GM23338 (cell line): ENCODE measurements at regions not wholly inside any gene's neighbourhood (a gene's known extent, or its start where the extent isn't known, plus 50 kb on each side); places are given as distances from the start of the nearest gene placed in this dataset.

Source experiments
- ATAC-seq: fragments of 200-7000 bp; cut with Tn5 transposase; 3 replicates; pipeline ENCODE4 v1.9.1; 2020
- DNase-seq: peaks from one replicate; pipeline ENCODE4 v3.0.0-alpha.2; 2015; ENCODE audit warnings: low spot score
- H2AFZ ChIP-seq: fragments of 200-600 bp; sonication (generic); 2 replicates; pipeline ENCODE4 v1.8.0; 2016; ENCODE audit warnings: antibody characterized with exemption, mild to moderate bottlenecking, moderate library complexity
- H3F3A ChIP-seq: fragments of 200-600 bp; sonication (generic); replicated peaks from 2 replicates; pipeline ENCODE4 v1.8.0; 2017; ENCODE audit warnings: antibody characterized with exemption, mixed run types, low read depth
- H3K27ac ChIP-seq: fragments of 200-600 bp; sonication (generic); 2 replicates; pipeline ENCODE4 v1.6.1; 2016; ENCODE audit warnings: low read depth
- H3K27me3 ChIP-seq: fragments of 200-600 bp; sonication (generic); 2 replicates; pipeline ENCODE4 v1.8.0; 2016; ENCODE audit warnings: mild to moderate bottlenecking, mixed run types, moderate library complexity; ENCODE audit not compliant: insufficient read depth
- H3K36me3 ChIP-seq: fragments of 200-600 bp; sonication (generic); 2 replicates; pipeline ENCODE4 v1.8.0; 2016; ENCODE audit warnings: mild to moderate bottlenecking; ENCODE audit not compliant: insufficient read depth
- H3K4me1 ChIP-seq: fragments of 200-600 bp; sonication (generic); 2 replicates; pipeline ENCODE4 v1.8.0; 2016; ENCODE audit warnings: mild to moderate bottlenecking, moderate library complexity; ENCODE audit not compliant: insufficient read depth
- H3K4me2 ChIP-seq: fragments of 200-600 bp; sonication (generic); 2 replicates; pipeline ENCODE4 v1.7.1; 2017; ENCODE audit warnings: mixed run types
- H3K4me3 ChIP-seq: fragments of 200-600 bp; sonication (generic); 2 replicates; pipeline ENCODE4 v1.6.1; 2016; ENCODE audit warnings: mixed run types
- H3K79me2 ChIP-seq: fragments of 200-600 bp; sonication (generic); replicated peaks from 2 replicates; pipeline ENCODE4 v1.8.0; 2017; ENCODE audit warnings: mild to moderate bottlenecking; ENCODE audit not compliant: insufficient read depth
- H3K9me2 ChIP-seq: fragments of 200-600 bp; sonication (generic); 2 replicates; pipeline ENCODE4 v1.8.0; 2017; ENCODE audit not compliant: insufficient read depth
- H4K20me1 ChIP-seq: fragments of 200-600 bp; sonication (generic); replicated peaks from 2 replicates; pipeline ENCODE4 v1.8.0; 2017; ENCODE audit warnings: mild to moderate bottlenecking; ENCODE audit not compliant: insufficient read depth
- H3K27ac Mint-ChIP-seq: 2 replicates; pipeline ENCODE4 v1.8.0; 2020; ENCODE audit warnings: inconsistent platforms, mild to moderate bottlenecking, moderate library complexity, mixed read lengths
- H3K27me3 Mint-ChIP-seq: 3 replicates; pipeline ENCODE4 v1.8.0; 2022; ENCODE audit warnings: low read depth, mild to moderate bottlenecking, moderate library complexity, mixed read lengths, inconsistent platforms; ENCODE audit not compliant: insufficient read depth, poor library complexity
- H3K36me3 Mint-ChIP-seq: 3 replicates; pipeline ENCODE4 v1.8.0; 2021; ENCODE audit warnings: low read depth, mild to moderate bottlenecking, inconsistent platforms, moderate library complexity, mixed read lengths
- H3K4me1 Mint-ChIP-seq: 3 replicates; pipeline ENCODE4 v1.8.0; 2020; ENCODE audit warnings: mild to moderate bottlenecking, inconsistent platforms, mixed read lengths
- H3K4me3 Mint-ChIP-seq: 3 replicates; pipeline ENCODE4 v1.8.0; 2021; ENCODE audit warnings: moderate library complexity, mild to moderate bottlenecking, inconsistent platforms, mixed read lengths
- H3K9me3 Mint-ChIP-seq: 3 replicates; pipeline ENCODE4 v1.8.0; 2020; ENCODE audit warnings: moderate library complexity, mild to moderate bottlenecking, inconsistent platforms, mixed read lengths
- EZH2 ChIP-seq: fragments of 200-600 bp; sonication (generic); IDR thresholded peaks from one replicate; pipeline ENCODE4 v1.8.0; 2017; ENCODE audit warnings: antibody characterized with exemption, mild to moderate bottlenecking, low read depth; ENCODE audit not compliant: unreplicated experiment
- EZH2phosphoT487 ChIP-seq: fragments of 200-600 bp; sonication (generic); IDR thresholded peaks from one replicate; pipeline ENCODE4 v1.8.1; 2018; ENCODE audit warnings: antibody characterized with exemption; ENCODE audit not compliant: unreplicated experiment
- JUNB ChIP-seq: IDR thresholded peaks from one replicate; pipeline ENCODE4 v1.6.1; 2016; ENCODE audit warnings: antibody characterized with exemption; ENCODE audit not compliant: unreplicated experiment
- NANOG ChIP-seq: IDR thresholded peaks from 2 replicates; pipeline ENCODE4 v1.6.1; 2016; ENCODE audit warnings: antibody characterized with exemption, borderline replicate concordance
- ZNF114 ChIP-seq: fragments of 250-450 bp; sonication (Bioruptor Pico); IDR thresholded peaks from 2 replicates; pipeline ENCODE4 v1.5.0; 2020; ENCODE audit warnings: mild to moderate bottlenecking, moderate library complexity
- ZNF462 ChIP-seq: fragments of 250-450 bp; sonication (Bioruptor Pico); IDR thresholded peaks from 2 replicates; pipeline ENCODE4 v1.5.0; 2020; ENCODE audit warnings: mild to moderate bottlenecking, moderate library complexity
- TF ChIP-seq, protein P1 (sequence below), 2 experiments: fragments of 200-600 bp in 1 of 2; sonication (generic) in 1 of 2; conservative IDR thresholded peaks; 2 replicates each; pipeline versions ENCODE4 v1.5.1 to v1.6.1; 2016 to 2017; ENCODE audit warnings: antibody characterized with exemption in 2 of 2, low read depth in 2 of 2, mild to moderate bottlenecking in 2 of 2, moderate library complexity in 1 of 2

DNA sequence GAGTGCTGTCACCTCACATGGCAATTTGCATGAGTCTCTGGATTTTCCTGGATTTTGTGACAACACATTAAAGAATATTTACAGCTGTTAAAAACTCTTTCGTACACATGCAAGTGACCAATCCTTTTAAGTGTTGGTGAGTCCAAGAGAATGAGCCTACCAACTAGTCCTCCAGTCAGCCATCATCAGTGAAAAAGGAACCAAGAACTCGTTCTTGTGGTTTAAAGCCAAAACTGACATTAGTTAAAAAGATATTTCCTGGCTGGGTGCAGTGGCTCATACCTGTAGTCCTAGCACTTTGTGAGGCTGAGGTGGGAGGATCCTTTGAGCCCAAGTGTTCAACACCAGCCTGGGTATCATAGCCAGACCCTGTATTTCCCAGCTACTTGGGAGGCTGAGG, 215.4 kb upstream of the ITGA4 start (continued):
- TF ChIP-seq ZNF462 (CRISPR knock-in tag) (no peak), EZH2phosphoT487 (no peak), NANOG (no peak), ZNF114 (CRISPR knock-in tag) (no peak)
- TF ChIP-seq, protein P1, sequence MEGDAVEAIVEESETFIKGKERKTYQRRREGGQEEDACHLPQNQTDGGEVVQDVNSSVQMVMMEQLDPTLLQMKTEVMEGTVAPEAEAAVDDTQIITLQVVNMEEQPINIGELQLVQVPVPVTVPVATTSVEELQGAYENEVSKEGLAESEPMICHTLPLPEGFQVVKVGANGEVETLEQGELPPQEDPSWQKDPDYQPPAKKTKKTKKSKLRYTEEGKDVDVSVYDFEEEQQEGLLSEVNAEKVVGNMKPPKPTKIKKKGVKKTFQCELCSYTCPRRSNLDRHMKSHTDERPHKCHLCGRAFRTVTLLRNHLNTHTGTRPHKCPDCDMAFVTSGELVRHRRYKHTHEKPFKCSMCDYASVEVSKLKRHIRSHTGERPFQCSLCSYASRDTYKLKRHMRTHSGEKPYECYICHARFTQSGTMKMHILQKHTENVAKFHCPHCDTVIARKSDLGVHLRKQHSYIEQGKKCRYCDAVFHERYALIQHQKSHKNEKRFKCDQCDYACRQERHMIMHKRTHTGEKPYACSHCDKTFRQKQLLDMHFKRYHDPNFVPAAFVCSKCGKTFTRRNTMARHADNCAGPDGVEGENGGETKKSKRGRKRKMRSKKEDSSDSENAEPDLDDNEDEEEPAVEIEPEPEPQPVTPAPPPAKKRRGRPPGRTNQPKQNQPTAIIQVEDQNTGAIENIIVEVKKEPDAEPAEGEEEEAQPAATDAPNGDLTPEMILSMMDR (conservative IDR thresholded peaks at IDR 0.05; ENCODE audit: low read depth in 2 of 2), result no peak

DNA sequence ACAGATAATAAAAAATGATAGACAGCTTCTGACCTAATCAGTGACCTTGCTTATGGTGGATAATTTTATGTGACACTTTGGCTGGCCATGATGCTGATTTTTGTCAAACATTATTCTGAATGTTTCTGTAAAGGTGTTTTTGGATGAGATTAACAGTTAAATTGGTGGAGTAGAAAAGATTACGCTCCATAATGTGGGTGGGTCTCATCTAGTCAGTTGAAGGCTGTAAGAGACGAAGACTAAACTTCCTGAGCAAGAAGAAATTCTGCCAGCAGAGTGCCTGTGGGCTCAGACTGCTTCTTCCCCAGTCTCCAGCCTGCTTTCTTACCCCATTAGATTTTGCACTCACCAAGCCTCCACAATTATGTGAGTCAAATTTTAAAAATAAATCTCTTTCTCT, 214.9 kb upstream of the ITGA4 start:
- Mint-ChIP-seq H3K9me3 (no peaks in the 10 kb centered on the region), H3K36me3 (no peaks in the 10 kb centered on the region), H3K27me3 (no peaks in the 10 kb centered on the region), H3K4me1 (no peaks in the 10 kb centered on the region), H3K27ac (no peak overlapping the region), H3K4me3 (no peak overlapping the region)
- H3F3A ChIP-seq, result no peaks in the 10 kb centered on the region
- H3K4me2 ChIP-seq, result no peak overlapping the region
- no peaks in the 10 kb centered on the region for H4K20me1 ChIP-seq
- H3K4me1 ChIP-seq, result no peaks in the 10 kb centered on the region
- ATAC-seq (no peak), DNase-seq (no peak)
- H3K27me3 ChIP-seq, result no peaks in the 10 kb centered on the region
- H3K36me3 ChIP-seq, result no peaks in the 10 kb centered on the region
- H3K4me3 ChIP-seq, result no peak overlapping the region
- H2AFZ ChIP-seq, result peak overlapping the region; percentile 9; the same call in 1 of the 2 replicates
- no peaks in the 10 kb centered on the region for H3K9me2 ChIP-seq
- no peaks in the 10 kb centered on the region for H3K79me2 ChIP-seq
- no peak overlapping the region for H3K27ac ChIP-seq
- TF ChIP-seq JUNB, result no peak
- no peak for TF ChIP-seq EZH2
- TF ChIP-seq ZNF462 (CRISPR knock-in tag), result no peak
- TF ChIP-seq EZH2phosphoT487, result no peak
- TF ChIP-seq NANOG, result no peak
